ENCODE measurements at regions not wholly inside any gene's neighbourhood (a gene's known extent, or its start where the extent isn't known, plus 50 kb on each side); places are given as distances from the start of the nearest gene placed in this dataset.
"Not testable (repeated sequence)": the region's sequence is repeated elsewhere in the genome, so short reads cannot be mapped to it uniquely, and the experiment has no call there.

DNA sequence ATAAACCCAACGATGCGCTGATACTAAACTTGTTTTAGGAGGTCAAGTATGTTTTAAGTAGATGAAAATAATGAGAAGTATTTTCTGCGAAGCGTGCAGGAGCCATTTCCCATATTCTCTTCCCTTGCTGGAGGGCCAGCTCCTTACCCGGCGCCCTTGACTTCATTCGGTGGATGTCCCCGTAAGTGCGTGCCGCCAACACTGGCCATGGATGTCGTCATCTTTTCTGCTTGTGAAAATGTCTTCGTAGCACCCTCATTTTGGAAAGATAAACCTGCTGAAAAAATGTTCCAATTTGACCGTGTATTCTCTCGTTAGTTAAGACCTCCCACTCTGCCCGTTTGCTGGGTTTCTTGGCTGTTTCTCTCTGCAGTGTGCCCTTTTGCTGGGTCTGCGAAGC, 127.5 kb downstream of the RTP5 start:
- Histone ChIP-seq H3K27me3 (ENCODE audit: control insufficient read depth in 1 of 2, insufficient read depth in 2 of 2, low read length in 2 of 2) (no peaks in the 10 kb centered on the region), H3K4me3 (ENCODE audit: low read depth in 1 of 2, low read length in 2 of 2) (no peak overlapping the region)

DNA sequence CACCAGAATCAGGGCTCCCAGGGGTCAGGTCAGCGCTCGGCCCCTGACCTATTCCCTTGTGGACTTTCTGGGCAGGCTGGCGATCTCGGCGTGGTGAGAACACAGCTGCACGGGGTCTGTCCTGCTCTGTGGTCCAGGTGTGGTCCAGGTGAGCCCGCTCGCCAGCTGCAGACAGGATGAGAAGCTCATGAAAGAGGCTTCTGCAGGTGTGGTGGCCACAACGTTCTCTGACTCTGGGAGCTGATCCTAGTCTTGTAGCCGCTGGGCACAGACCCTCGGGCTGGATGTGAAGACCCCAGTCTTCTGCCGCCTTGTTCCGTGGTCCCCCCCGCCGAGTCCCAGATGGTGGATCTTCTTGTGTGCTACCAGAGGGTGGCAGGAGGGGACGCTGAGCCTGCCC, 129.7 kb downstream of the RTP5 start:
- Histone ChIP-seq H3K4me3 (ENCODE audit: low read depth in 1 of 2, low read length in 2 of 2) (no peak overlapping the region), H3K9ac (ENCODE audit: low read length) (no peak overlapping the region), H3K27ac (ENCODE audit: low read depth, low read length) (no peak overlapping the region), H3K4me1 (ENCODE audit: insufficient read depth, low read length) (no peaks in the 10 kb centered on the region), H3K27me3 (ENCODE audit: control insufficient read depth in 1 of 2, insufficient read depth in 2 of 2, low read length in 2 of 2) (no peaks in the 10 kb centered on the region), H3K36me3 (ENCODE audit: insufficient read depth, low read length) (no peaks in the 10 kb centered on the region), H3K9me3 (ENCODE audit: low read length) (no peaks in the 10 kb centered on the region)

More for the DNA sequence above, 127.5 kb downstream of the RTP5 start:
- no peaks in the 10 kb centered on the region for H3K36me3 ChIP-seq (ENCODE audit: insufficient read depth, low read length)
- no peaks in the 10 kb centered on the region for H3K9me3 ChIP-seq (ENCODE audit: low read length)
- no peak overlapping the region for H3K9ac ChIP-seq (ENCODE audit: low read length)
- no peak overlapping the region for H3K27ac ChIP-seq (ENCODE audit: low read depth, low read length)
- H3K4me1 ChIP-seq (ENCODE audit: insufficient read depth, low read length): no peaks in the 10 kb centered on the region

DNA sequence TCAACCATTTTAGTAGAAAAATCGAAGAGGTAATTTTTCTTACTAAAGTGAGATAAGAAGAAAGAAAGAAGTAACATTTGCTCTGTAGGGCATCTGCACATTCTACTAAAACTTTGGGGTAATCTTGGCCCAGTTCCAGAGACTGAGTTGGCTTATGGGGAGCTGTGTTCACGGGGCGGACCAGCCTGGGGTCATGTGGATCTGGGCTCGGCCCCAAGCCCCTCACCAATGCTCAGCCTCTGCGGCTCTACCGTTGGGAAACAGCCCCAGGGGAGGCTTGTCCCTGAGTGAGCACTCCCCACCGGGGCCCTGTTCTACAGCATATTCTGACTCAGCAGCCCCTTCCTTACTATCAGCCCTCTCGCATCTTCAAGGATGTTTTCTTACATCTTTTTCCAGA, 132.3 kb downstream of the RTP5 start:
- Histone ChIP-seq H3K9ac (ENCODE audit: low read length) (no peak overlapping the region), H3K9me3 (ENCODE audit: low read length) (no peaks in the 10 kb centered on the region), H3K4me1 (ENCODE audit: insufficient read depth, low read length) (no peaks in the 10 kb centered on the region), H3K27ac (ENCODE audit: low read depth, low read length) (no peak overlapping the region), H3K27me3 (ENCODE audit: control insufficient read depth in 1 of 2, insufficient read depth in 2 of 2, low read length in 2 of 2) (no peaks in the 10 kb centered on the region), H3K36me3 (ENCODE audit: insufficient read depth, low read length) (no peaks in the 10 kb centered on the region), H3K4me3 (ENCODE audit: low read depth in 1 of 2, low read length in 2 of 2) (no peak overlapping the region)

DNA sequence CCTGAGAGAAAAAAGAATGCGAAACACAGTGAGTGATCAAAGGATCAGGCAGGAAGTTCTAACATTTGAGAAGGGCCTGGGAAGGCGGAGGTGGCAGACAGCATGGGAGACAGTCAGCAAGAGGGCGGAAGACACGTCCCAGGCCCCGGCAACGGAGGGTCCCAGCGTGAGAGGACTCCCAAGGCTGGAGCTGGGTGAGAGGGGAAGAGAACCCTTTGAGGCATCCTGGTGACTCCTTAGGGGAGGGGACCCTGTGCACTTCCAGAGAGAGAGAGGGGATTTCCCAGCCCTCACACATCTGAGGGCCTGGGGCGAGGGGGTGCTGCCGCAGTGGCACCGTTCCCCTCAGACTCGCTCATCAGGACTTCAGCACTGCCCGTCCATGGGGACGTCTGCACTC, 133.4 kb downstream of the RTP5 start:
- H3K36me3 ChIP-seq (ENCODE audit: insufficient read depth, low read length): no peaks in the 10 kb centered on the region
- no peak overlapping the region for H3K27ac ChIP-seq (ENCODE audit: low read depth, low read length)
- H3K27me3 ChIP-seq (ENCODE audit: control insufficient read depth in 1 of 2, insufficient read depth in 2 of 2, low read length in 2 of 2): no peaks in the 10 kb centered on the region
- H3K4me1 ChIP-seq (ENCODE audit: insufficient read depth, low read length): no peaks in the 10 kb centered on the region
- H3K9ac ChIP-seq (ENCODE audit: low read length): no peak overlapping the region
- no peaks in the 10 kb centered on the region for H3K9me3 ChIP-seq (ENCODE audit: low read length)
- H3K4me3 ChIP-seq (ENCODE audit: low read depth in 1 of 2, low read length in 2 of 2): no peak overlapping the region

DNA sequence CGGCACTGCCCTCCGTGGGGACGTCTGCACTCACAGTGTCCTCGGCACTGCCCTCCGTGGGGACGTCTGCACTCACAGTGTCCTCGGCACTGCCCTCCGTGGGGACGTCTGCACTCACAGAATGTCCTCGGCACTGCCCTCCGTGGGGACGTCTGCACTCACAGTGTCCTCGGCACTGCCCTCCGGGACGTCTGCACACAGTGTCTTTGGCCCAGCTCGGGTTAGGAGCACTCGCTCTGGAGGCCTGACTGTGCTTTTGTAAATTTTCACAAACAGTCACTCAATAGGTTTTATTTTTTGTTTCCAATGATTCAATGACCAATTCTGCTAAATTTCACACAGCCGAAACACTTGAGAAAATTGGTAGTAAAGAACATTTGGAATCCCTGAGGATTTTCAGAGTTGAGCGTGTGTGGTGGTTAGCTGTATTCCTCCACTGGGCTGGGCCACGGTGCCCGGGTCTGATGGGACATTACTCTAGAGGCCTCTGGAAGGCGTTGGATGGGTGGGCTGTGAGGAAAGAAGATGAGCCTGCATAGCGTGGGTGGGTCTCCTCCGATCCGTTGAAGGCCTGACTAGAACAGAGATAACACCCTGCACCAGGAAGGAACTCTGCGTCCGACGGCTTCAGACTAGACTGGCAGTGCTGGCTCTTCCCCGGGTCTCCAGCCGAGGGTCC, 134.8 kb downstream of the RTP5 start:
- Histone ChIP-seq H3K27ac (ENCODE audit: low read depth, low read length) (no peak overlapping the region), H3K4me1 (ENCODE audit: insufficient read depth, low read length) (no peaks in the 10 kb centered on the region), H3K36me3 (ENCODE audit: insufficient read depth, low read length) (no peaks in the 10 kb centered on the region), H3K9me3 (ENCODE audit: low read length) (no peaks in the 10 kb centered on the region), H3K27me3 (ENCODE audit: control insufficient read depth in 1 of 2, insufficient read depth in 2 of 2, low read length in 2 of 2) (no peaks in the 10 kb centered on the region), H3K9ac (ENCODE audit: low read length) (no peak overlapping the region), H3K4me3 (ENCODE audit: low read depth in 1 of 2, low read length in 2 of 2) (no peak overlapping the region)

DNA sequence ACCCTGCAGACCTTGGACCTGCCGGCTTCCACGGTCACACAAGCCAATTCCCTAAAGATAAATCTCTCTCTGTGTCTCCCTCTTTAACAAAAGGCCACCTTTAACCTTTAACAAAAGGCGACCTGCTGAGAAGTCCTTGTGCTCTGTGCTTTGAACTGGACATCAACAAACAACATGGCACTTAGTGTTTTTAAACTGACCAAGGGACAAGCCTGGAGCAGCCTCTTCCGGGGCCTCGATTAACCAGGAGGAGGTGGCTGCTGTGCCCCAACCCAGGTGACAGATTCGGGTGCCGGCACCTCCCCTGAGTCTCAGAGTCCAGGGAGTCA, 135.3 kb downstream of the RTP5 start:
- no peak overlapping the region for H3K27ac ChIP-seq (ENCODE audit: low read depth, low read length)

DNA sequence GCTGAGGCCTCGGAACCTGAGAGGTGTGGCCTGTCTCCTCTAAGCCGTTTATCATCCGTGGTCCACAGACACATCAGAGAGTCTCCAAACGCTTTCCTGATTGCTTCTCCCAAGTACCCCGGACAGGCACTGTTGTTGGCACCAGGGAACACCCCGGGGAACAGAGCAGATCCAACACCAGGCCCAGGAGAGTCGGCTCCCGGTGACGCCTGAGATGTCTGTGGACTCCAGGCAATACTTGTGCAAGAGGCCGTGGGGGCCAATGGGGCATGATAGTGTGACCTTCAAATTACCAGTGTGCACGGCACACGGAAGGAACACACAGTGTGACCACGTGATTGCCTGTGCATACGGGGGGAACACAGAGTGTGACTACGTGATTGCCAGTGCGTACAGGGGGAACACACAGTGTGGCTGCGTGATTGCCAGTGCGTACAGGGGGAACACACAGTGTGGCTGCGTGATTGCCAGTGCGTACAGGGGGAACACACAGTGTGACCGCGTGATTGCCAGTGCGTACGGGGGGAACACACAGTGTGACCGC, 136.6 kb downstream of the RTP5 start:
- not testable (repeated sequence) for H3K27ac ChIP-seq (ENCODE audit: low read depth, low read length); H3K9me3 ChIP-seq (ENCODE audit: low read length); H3K27me3 ChIP-seq (ENCODE audit: control insufficient read depth in 1 of 2, insufficient read depth in 2 of 2, low read length in 2 of 2); H3K4me1 ChIP-seq (ENCODE audit: insufficient read depth, low read length); H3K36me3 ChIP-seq (ENCODE audit: insufficient read depth, low read length); H3K9ac ChIP-seq (ENCODE audit: low read length); H3K4me3 ChIP-seq (ENCODE audit: low read depth in 1 of 2, low read length in 2 of 2)

More for the DNA sequence above, 135.3 kb downstream of the RTP5 start:
- Histone ChIP-seq H3K27me3 (ENCODE audit: control insufficient read depth in 1 of 2, insufficient read depth in 2 of 2, low read length in 2 of 2) (no peaks in the 10 kb centered on the region), H3K36me3 (ENCODE audit: insufficient read depth, low read length) (no peaks in the 10 kb centered on the region), H3K9me3 (ENCODE audit: low read length) (no peaks in the 10 kb centered on the region), H3K4me3 (ENCODE audit: low read depth in 1 of 2, low read length in 2 of 2) (no peak overlapping the region), H3K9ac (ENCODE audit: low read length) (no peak overlapping the region), H3K4me1 (ENCODE audit: insufficient read depth, low read length) (no peaks in the 10 kb centered on the region)

DNA sequence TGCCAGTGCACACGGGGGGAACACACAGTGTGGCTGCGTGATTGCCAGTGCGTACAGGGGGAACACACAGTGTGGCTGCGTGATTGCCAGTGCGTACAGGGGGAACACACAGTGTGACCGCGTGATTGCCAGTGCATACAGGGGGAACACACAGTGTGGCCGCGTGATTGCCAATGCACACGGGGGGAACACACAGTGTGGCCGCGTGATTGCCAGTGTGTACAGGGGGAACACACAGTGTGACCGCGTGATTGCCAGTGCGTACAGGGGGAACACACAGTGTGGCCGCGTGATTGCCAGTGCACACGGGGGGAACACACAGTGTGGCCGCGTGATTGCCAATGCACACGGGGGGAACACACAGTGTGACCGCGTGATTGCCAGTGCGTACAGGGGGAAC, 139.4 kb downstream of the RTP5 start:
- H3K9ac ChIP-seq (ENCODE audit: low read length); H3K36me3 ChIP-seq (ENCODE audit: insufficient read depth, low read length); H3K27me3 ChIP-seq (ENCODE audit: control insufficient read depth in 1 of 2, insufficient read depth in 2 of 2, low read length in 2 of 2); H3K4me3 ChIP-seq (ENCODE audit: low read depth in 1 of 2, low read length in 2 of 2); H3K9me3 ChIP-seq (ENCODE audit: low read length); H3K4me1 ChIP-seq (ENCODE audit: insufficient read depth, low read length); H3K27ac ChIP-seq (ENCODE audit: low read depth, low read length): not testable (repeated sequence)

DNA sequence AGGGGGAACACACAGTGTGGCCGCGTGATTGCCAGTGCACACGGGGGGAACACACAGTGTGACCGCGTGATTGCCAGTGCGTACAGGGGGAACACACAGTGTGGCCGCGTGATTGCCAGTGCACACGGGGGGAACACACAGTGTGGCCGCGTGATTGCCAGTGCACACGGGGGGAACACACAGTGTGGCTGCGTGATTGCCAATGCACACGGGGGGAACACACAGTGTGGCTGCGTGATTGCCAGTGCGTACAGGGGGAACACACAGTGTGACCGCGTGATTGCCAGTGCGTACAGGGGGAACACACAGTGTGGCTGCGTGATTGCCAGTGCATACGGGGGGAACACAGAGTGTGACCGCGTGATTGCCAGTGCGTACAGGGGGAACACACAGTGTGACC, 140.3 kb downstream of the RTP5 start:
- H3K4me3 ChIP-seq (ENCODE audit: low read depth in 1 of 2, low read length in 2 of 2); H3K27me3 ChIP-seq (ENCODE audit: control insufficient read depth in 1 of 2, insufficient read depth in 2 of 2, low read length in 2 of 2): not testable (repeated sequence)

DNA sequence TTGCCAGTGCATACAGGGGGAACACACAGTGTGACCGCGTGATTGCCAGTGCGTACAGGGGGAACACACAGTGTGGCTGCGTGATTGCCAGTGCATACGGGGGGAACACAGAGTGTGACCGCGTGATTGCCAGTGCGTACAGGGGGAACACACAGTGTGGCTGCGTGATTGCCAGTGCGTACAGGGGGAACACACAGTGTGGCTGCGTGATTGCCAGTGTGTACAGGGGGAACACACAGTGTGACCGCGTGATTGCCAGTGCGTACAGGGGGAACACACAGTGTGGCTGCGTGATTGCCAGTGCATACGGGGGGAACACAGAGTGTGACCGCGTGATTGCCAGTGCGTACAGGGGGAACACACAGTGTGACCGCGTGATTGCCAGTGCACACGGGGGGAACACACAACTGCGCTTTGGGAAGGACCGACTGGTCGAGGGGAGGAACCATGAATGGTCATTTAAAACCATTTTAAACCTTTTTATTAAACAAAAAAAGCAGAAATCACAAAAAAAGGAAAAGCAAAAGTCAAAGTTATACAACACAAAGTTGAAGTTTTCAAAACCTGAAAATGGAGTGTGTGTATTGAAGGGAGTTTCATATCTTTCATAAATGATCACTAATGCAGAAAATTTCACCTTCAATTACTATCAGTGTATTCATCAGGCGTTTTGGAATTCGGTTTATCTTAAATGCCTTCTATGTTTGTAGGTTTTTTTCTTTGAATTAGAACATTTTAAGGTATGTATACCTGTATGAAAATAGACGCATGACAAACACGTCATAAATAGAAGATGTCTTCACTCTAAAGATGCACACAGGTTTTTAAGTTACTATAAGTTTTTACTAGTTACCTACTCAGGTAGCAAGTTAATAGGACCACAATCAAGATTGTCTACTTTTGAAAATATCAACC, 141.0 kb downstream of the RTP5 start:
- not testable (repeated sequence) for H3K27ac ChIP-seq (ENCODE audit: low read depth, low read length); H3K9me3 ChIP-seq (ENCODE audit: low read length); H3K36me3 ChIP-seq (ENCODE audit: insufficient read depth, low read length); H3K4me3 ChIP-seq (ENCODE audit: low read depth in 1 of 2, low read length in 2 of 2); H3K27me3 ChIP-seq (ENCODE audit: control insufficient read depth in 1 of 2, insufficient read depth in 2 of 2, low read length in 2 of 2); H3K9ac ChIP-seq (ENCODE audit: low read length); H3K4me1 ChIP-seq (ENCODE audit: insufficient read depth, low read length)

More for the DNA sequence above, 140.3 kb downstream of the RTP5 start:
- H3K9me3 ChIP-seq (ENCODE audit: low read length); H3K9ac ChIP-seq (ENCODE audit: low read length); H3K36me3 ChIP-seq (ENCODE audit: insufficient read depth, low read length); H3K27ac ChIP-seq (ENCODE audit: low read depth, low read length); H3K4me1 ChIP-seq (ENCODE audit: insufficient read depth, low read length): not testable (repeated sequence)

DNA sequence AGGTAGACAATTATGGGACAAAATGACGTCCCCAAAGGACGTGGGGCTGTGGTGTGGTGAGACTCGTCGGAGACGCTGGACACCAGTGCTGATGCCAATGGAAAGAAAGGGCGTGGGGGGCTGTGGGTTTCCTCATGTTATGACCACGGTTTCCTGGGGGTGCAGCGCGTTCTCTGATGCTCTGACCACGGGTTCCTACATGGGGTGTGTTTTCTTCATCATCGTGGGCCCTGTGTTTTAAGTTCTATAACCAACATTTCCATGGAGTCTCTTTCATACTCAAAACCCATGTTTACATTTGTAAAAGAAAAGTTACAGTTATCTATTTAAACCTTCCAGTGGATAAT, 141.6 kb downstream of the RTP5 start:
- H3K9me3 ChIP-seq (ENCODE audit: low read length): no peaks in the 10 kb centered on the region
- no peaks in the 10 kb centered on the region for H3K4me1 ChIP-seq (ENCODE audit: insufficient read depth, low read length)
- no peaks in the 10 kb centered on the region for H3K27me3 ChIP-seq (ENCODE audit: control insufficient read depth in 1 of 2, insufficient read depth in 2 of 2, low read length in 2 of 2)
- H3K4me3 ChIP-seq (ENCODE audit: low read depth in 1 of 2, low read length in 2 of 2): no peak overlapping the region
- H3K27ac ChIP-seq (ENCODE audit: low read depth, low read length): no peak overlapping the region
- H3K36me3 ChIP-seq (ENCODE audit: insufficient read depth, low read length): no peaks in the 10 kb centered on the region
- no peak overlapping the region for H3K9ac ChIP-seq (ENCODE audit: low read length)

DNA sequence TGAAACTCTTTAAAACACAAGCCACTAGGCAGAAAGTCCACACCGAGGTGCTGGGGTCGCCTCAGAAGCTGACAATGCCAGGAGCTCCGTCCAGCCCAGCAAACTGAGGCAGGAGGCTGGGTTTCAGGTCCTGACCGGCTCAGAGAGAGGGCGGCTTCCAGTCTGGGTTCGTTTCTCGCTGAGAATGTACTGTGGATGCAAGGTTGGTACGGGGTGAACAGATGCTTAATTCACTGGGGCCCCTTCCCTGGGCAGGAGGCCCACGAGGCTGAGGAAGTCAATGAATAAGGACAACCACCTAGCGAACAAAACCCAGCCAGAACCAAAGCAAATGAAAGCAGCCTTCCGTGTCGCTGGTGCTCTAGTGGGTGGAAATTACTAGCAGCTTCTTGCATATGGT, 142.0 kb downstream of the RTP5 start:
- no peaks in the 10 kb centered on the region for H3K4me1 ChIP-seq (ENCODE audit: insufficient read depth, low read length)
- no peaks in the 10 kb centered on the region for H3K27me3 ChIP-seq (ENCODE audit: control insufficient read depth in 1 of 2, insufficient read depth in 2 of 2, low read length in 2 of 2)
- no peak overlapping the region for H3K4me3 ChIP-seq (ENCODE audit: low read depth in 1 of 2, low read length in 2 of 2)
- H3K27ac ChIP-seq (ENCODE audit: low read depth, low read length): no peak overlapping the region
- H3K9ac ChIP-seq (ENCODE audit: low read length): no peak overlapping the region
- H3K9me3 ChIP-seq (ENCODE audit: low read length): no peaks in the 10 kb centered on the region
- no peaks in the 10 kb centered on the region for H3K36me3 ChIP-seq (ENCODE audit: insufficient read depth, low read length)
